Coronary artery (tissue), 2 donors: ENCODE measurements at regions not wholly inside any gene's neighbourhood (a gene's known extent, or its start where the extent isn't known, plus 50 kb on each side); places are given as distances from the start of the nearest gene placed in this dataset.

Source experiments
- DNase-seq: peaks from one replicate; pipeline ENCODE4 v3.0.0-alpha.2; 2017; ENCODE audit warnings: low spot score
- H3K27ac ChIP-seq, 2 donors: fragments of 200-600 bp; sonication (generic); one replicate each; pipeline ENCODE4 v1.5.1; 2016 to 2019
- H3K4me3 ChIP-seq: fragments of 200-600 bp; sonication (generic); 2 replicates; pipeline ENCODE4 v1.5.1; 2016; ENCODE audit warnings: mild to moderate bottlenecking, moderate library complexity
- TF ChIP-seq, protein P1 (sequence below): fragments of 200-600 bp; sonication (generic); IDR thresholded peaks from one replicate; pipeline ENCODE4 v1.5.1; 2019; ENCODE audit warnings: antibody characterized with exemption

DNA sequence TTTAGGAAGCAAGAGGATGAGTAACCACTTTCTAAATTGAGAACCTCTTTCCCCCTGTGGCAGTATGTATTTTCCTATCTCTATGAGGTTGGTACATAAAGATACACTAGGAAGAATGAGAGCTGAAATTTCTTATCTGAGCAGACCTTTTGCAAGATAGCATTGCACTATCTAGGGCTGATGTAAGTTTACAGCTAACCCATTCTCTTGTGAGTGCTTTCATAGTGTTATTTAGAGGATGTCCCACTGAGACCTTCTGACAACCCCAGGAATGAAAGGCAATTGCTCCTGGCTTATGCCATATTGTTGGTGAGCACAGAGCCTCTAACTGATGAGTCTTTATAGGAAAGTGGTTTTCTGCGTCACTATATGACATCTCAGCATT lies 1209.3 kb upstream of the CDH6 start:
- no peak for DNase-seq
- Histone ChIP-seq H3K27ac (no peak overlapping the region), H3K4me3 (no peak overlapping the region)
- TF ChIP-seq, protein P1, sequence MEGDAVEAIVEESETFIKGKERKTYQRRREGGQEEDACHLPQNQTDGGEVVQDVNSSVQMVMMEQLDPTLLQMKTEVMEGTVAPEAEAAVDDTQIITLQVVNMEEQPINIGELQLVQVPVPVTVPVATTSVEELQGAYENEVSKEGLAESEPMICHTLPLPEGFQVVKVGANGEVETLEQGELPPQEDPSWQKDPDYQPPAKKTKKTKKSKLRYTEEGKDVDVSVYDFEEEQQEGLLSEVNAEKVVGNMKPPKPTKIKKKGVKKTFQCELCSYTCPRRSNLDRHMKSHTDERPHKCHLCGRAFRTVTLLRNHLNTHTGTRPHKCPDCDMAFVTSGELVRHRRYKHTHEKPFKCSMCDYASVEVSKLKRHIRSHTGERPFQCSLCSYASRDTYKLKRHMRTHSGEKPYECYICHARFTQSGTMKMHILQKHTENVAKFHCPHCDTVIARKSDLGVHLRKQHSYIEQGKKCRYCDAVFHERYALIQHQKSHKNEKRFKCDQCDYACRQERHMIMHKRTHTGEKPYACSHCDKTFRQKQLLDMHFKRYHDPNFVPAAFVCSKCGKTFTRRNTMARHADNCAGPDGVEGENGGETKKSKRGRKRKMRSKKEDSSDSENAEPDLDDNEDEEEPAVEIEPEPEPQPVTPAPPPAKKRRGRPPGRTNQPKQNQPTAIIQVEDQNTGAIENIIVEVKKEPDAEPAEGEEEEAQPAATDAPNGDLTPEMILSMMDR = no peak

DNA sequence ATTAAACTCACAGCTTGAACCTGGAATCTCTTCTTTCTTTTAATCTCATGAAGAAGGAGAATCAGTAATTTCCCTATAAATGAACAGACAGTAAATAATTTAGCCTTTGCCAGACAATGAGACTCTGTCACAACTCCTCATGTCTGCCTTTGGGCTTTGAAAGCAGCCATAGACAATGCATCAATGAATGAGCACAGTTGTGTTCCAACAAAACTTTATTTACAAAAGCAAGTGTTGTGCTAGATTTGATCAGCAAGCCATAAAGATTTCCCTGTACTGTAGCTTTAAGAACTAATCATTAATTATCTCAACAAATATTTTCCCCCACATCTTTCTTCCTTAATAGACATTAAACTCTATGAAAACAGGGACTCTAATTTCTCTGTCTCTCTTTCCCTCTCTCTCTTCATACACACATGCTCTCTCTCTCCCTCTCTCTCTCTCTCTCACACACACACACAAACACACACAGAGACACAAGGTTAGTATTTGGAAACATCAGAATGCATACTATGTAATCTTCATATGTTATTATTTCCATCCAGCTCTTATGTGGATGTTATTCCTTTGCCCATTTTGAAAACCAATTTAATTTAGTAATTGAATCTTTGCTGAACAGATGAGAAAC lies 1209.8 kb upstream of the CDH6 start:
- TF ChIP-seq, protein P1 = no peak
- no peak for DNase-seq
- no peak overlapping the region for H3K27ac ChIP-seq
- no peak overlapping the region for H3K4me3 ChIP-seq

DNA sequence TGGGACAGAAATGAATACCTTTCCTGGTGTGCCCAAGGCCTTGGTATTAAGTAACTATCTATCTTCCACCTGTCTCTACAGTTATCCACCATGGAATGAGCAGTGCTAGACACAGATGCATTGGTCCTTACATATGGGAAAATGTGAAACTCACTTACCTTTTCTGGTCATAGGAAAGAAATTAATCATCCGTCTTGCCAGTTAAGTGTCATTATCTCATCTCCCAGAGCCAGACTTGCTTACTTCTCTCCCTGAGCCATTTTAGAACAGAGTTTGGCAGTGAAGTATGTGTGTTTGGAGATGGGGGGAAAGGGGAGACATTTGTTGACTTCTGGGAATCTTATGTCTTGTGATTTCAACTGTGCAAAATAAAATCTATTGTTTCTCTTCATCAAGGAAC lies 1211.0 kb upstream of the CDH6 start:
- no peak overlapping the region for H3K27ac ChIP-seq
- no peak overlapping the region for H3K4me3 ChIP-seq
- DNase-seq = no peak
- TF ChIP-seq, protein P1 = no peak

DNA sequence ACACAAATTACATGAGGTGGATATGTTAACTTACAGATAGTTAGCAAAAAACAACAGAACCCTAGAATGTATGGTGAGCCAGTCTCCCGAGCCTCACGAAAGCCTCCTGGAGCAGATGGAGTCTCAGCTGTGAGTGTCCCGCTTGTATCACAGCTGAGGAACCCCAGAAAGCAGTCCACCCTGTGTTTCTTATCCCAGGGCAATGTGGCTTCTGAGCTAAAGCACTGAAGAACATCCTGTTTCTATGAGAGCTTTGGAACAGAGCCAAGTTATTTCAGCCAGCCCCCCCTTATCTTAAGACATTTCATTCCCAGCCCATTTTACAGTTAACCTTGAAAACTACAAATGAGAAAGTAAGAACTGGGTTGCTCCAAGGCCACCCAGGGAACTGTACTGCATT lies 1220.9 kb upstream of the CDH6 start:
- no peak for DNase-seq
- TF ChIP-seq, protein P1 = no peak
- H3K27ac ChIP-seq = no peak overlapping the region
- H3K4me3 ChIP-seq = no peak overlapping the region

DNA sequence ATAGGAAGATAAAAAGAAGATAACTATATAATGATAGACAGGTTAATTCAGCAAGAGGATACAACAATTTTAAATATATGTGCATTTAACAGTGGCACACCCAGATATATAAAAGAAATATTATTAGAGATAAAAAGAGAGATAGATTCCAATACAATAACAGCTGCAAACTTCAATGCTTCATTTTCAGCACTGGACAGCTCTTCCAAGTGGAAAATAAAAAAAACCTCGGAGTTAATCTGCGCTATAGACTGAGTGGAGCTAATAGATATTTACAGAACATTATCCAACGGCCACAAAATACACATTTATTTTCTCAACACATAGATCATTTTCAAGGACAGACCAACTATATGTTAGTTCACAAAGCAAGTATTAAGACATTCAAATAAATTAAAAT lies 1229.5 kb upstream of the CDH6 start:
- H3K4me3 ChIP-seq = no peak overlapping the region
- no peak for DNase-seq
- TF ChIP-seq, protein P1 = no peak
- H3K27ac ChIP-seq = no peak overlapping the region

DNA sequence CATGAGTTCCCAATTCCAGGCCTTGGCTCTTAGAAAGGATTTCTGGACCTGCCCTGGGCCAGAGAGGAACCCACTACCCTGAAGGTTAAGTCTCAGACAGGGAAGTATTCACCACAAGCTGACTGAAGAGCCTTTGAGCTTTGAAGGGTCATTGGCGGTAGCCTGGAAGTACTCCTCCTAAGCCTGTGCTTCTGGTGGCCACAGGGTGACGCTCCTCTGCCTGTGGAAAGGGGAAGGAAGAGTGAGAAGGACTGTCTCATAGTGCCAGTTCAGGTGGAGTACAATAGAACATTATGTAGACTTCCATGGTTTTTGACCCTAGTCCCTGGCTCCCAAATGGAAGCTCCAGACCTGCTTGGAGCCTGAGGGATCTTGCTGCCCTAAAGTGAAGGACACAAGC lies 1233.2 kb upstream of the CDH6 start:
- Histone ChIP-seq H3K27ac (no peak overlapping the region), H3K4me3 (no peak overlapping the region)
- no peak for DNase-seq
- TF ChIP-seq, protein P1 = no peak

DNA sequence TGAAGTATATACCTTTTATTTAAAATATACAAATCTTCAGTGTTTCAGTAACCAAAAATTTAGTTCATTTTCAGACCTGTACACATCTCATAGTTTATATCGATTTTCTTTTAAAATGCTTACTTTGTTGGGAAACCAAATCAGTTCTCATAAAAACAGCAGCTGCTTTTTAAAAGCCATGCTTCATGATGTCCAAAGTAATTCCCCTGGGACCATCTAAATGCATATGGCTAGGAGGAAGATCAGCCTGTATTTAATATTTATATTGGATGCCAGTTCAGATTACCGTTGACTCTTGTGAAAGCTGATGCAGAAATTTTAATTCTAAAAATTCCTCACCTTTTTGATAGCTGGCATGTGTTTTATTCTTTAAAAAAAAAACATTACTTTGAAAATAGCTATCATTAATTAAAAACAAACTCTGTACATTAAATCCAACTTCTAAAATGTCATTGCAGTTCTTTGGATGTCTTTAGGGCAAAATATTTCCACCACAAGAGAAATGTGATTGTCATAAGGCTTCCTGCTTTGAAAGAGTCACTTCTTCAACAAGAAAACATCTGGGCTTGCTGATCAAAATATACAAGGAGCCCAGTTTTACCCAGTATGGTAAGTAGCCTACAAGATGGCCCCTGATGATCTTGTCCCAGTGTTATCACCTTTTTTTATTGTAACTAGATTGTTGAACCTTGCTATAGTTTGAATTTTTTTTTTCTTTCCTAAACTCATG lies 1242.9 kb upstream of the CDH6 start:
- TF ChIP-seq, protein P1 = no peak
- H3K27ac ChIP-seq = no peak overlapping the region
- DNase-seq = no peak

More for the DNA sequence above, 1242.9 kb upstream of the CDH6 start:
- H3K4me3 ChIP-seq = no peak overlapping the region
